ENCODE measurements at regions not wholly inside any gene's neighbourhood (a gene's known extent, or its start where the extent isn't known, plus 50 kb on each side); places are given as distances from the start of the nearest gene placed in this dataset.

DNA sequence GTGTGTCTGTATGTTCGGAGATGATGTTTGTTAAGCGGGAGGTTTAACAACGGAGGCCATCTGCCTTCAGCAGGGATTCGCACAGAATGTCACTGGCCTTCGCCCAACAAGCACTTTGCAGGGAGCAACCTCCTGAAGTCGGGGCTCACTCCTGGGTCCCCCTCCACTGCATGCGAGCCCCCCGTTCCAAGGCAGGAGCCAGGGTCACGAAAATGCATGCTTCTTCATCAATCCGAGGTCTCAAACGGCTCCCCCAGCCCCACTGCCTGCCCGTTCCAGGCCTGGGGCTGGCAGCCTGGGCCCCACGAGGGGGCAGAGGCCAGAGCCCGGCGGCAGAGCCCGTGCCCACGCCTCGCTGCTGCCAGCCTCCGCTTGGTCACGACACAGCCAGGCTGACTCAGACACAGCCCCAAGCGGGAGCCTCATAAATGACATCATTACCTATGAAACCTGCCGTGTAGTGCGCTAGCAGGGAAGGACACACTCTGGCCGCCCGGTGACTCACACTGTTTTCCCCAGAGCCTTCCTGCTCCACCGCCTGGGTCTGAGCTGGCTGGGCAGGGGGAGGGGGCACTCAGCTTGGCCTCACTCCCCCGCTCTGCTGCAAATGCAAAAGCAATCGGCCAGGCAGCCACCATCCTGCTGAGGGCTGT lies 169.5 kb upstream of the RTL1 start:
- FAIRE-seq = peak; percentile 99

More for the DNA sequence above, 169.5 kb upstream of the RTL1 start:
- TF ChIP-seq POLR2A (IDR thresholded peaks at IDR 0.05; ENCODE audit: low read depth, low read length) = peak; percentile 22
- TF ChIP-seq POLR2AphosphoS5 (IDR thresholded peaks at IDR 0.05; ENCODE audit: insufficient read depth, low read depth, low read length) = peak; percentile 94
- peak; percentile 99 for TF ChIP-seq FOS (IDR thresholded peaks at IDR 0.05; ENCODE audit: borderline replicate concordance, insufficient read depth, low read length)
- TF ChIP-seq GATA2 (IDR thresholded peaks at IDR 0.05; ENCODE audit: insufficient read depth, insufficient read length, low read depth, low read length) = peak; percentile 56
- TF ChIP-seq, protein P1, sequence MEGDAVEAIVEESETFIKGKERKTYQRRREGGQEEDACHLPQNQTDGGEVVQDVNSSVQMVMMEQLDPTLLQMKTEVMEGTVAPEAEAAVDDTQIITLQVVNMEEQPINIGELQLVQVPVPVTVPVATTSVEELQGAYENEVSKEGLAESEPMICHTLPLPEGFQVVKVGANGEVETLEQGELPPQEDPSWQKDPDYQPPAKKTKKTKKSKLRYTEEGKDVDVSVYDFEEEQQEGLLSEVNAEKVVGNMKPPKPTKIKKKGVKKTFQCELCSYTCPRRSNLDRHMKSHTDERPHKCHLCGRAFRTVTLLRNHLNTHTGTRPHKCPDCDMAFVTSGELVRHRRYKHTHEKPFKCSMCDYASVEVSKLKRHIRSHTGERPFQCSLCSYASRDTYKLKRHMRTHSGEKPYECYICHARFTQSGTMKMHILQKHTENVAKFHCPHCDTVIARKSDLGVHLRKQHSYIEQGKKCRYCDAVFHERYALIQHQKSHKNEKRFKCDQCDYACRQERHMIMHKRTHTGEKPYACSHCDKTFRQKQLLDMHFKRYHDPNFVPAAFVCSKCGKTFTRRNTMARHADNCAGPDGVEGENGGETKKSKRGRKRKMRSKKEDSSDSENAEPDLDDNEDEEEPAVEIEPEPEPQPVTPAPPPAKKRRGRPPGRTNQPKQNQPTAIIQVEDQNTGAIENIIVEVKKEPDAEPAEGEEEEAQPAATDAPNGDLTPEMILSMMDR (IDR thresholded peaks at IDR 0.05; ENCODE audit: extremely low read depth in 1 of 2, insufficient read depth in 1 of 2, low read depth in 1 of 2, low read length in 2 of 2) = peak in 1 of 2 donors; percentile 13
- TF ChIP-seq, protein P2, sequence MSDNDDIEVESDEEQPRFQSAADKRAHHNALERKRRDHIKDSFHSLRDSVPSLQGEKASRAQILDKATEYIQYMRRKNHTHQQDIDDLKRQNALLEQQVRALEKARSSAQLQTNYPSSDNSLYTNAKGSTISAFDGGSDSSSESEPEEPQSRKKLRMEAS (IDR thresholded peaks at IDR 0.05; ENCODE audit: insufficient read depth, insufficient read length) = no peak
- no peak for TF ChIP-seq EZH2 (IDR thresholded peaks at IDR 0.05; ENCODE audit: borderline replicate concordance, low read depth, low read length, severe bottlenecking)
- peak; percentile 97 for TF ChIP-seq JUN (IDR thresholded peaks at IDR 0.05; ENCODE audit: borderline replicate concordance, insufficient read depth, insufficient read length, low read depth)
- TF ChIP-seq MYC (IDR thresholded peaks at IDR 0.05; ENCODE audit: low read depth, low read length) = no peak
- intact Hi-C loops (cut with micrococcal nuclease) (loop anchor here (1.0 to 5.0 kb wide), 9 partner anchors 11 to 411 kb away; partner anchors contain the start of gene RTL1), dilution Hi-C loops (cut with MboI; ENCODE audit: extremely low pct_ligation_motif_present, low sequenced_read_pairs) (no loop called here)
- Histone ChIP-seq H3K36me3 (ENCODE audit: control insufficient read depth in 2 of 2, extremely low read depth in 1 of 2, insufficient read depth in 2 of 2, low read length in 2 of 2) (peaks cover 0 to 2% of the 10 kb centered on the region in 2 experiments), H4K20me1 (replicated peaks; ENCODE audit: control insufficient read depth, extremely low read depth, insufficient read depth, low read length) (no peaks in the 10 kb centered on the region), H3K4me2 (ENCODE audit: insufficient read depth, low read length) (no peak overlapping the region), H3K27me3 (ENCODE audit: control insufficient read depth in 2 of 2, insufficient read depth in 2 of 2, low read length in 2 of 2) (no peaks in the 10 kb centered on the region), H3K9ac (replicated peaks; ENCODE audit: extremely low read depth, insufficient read depth, low read length) (peak overlapping the region; percentile 64), H3K4me1 (ENCODE audit: control insufficient read depth, extremely low read depth, insufficient read depth, low read length) (peaks cover 49% of the 10 kb centered on the region), H2AFZ (ENCODE audit: low read depth, low read length) (peak overlapping the region; percentile 43), H3K79me2 (ENCODE audit: control insufficient read depth, insufficient read depth, low read length) (no peaks in the 10 kb centered on the region), H3K9me3 (replicated peaks; ENCODE audit: control insufficient read depth, insufficient read depth, low read length) (no peaks in the 10 kb centered on the region), H3K4me3 (replicated peaks in 1 of 3; ENCODE audit: insufficient read depth in 1 of 3, low read depth in 1 of 3, low read length in 3 of 3) (no peak overlapping the region), H3K9me1 (replicated peaks; ENCODE audit: control insufficient read depth, extremely low read depth, insufficient read depth, low read length) (no peaks in the 10 kb centered on the region), H3K27ac (ENCODE audit: insufficient read depth, low read depth, low read length) (peak overlapping the region; percentile 96)
- ChIA-PET POLR2A (interaction anchor here (0.6 to 0.7 kb wide), 2 partner anchors 19 to 149 kb away, joined by 3 read pairs; no protein-coding TSS in a partner anchor), CTCF (interaction anchor here (0.6 to 1.8 kb wide), 8 partner anchors 10 to 162 kb away, joined by 3 to 15 read pairs (median 5); no protein-coding TSS in a partner anchor)
- TSS peak; percentile 59 for BruUV-seq (replicated peaks)
- DNase-seq (ENCODE audit: low read depth, low spot score) = peak; percentile 99

All from endothelial cell of umbilical vein (primary cell).